ENCODE measurements at regions not wholly inside any gene's neighbourhood (a gene's known extent, or its start where the extent isn't known, plus 50 kb on each side); places are given as distances from the start of the nearest gene placed in this dataset.

GRCh38 chr13:94824601-94825000 lies 112.3 kb upstream of the SOX21 start:
- no peak overlapping the region for H3K27ac ChIP-seq
- TF ChIP-seq, protein P1, sequence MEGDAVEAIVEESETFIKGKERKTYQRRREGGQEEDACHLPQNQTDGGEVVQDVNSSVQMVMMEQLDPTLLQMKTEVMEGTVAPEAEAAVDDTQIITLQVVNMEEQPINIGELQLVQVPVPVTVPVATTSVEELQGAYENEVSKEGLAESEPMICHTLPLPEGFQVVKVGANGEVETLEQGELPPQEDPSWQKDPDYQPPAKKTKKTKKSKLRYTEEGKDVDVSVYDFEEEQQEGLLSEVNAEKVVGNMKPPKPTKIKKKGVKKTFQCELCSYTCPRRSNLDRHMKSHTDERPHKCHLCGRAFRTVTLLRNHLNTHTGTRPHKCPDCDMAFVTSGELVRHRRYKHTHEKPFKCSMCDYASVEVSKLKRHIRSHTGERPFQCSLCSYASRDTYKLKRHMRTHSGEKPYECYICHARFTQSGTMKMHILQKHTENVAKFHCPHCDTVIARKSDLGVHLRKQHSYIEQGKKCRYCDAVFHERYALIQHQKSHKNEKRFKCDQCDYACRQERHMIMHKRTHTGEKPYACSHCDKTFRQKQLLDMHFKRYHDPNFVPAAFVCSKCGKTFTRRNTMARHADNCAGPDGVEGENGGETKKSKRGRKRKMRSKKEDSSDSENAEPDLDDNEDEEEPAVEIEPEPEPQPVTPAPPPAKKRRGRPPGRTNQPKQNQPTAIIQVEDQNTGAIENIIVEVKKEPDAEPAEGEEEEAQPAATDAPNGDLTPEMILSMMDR (conservative IDR thresholded peaks at IDR 0.05) = no peak

- TF ChIP-seq, protein P1 (conservative IDR thresholded peaks at IDR 0.05) = no peak
- no peak overlapping the region for H3K27ac ChIP-seq
These were observed 110.0 kb upstream of the SOX21 start for GRCh38 chr13:94822356-94822755.

GRCh38 chr13:94816256-94816655 lies 103.9 kb upstream of the SOX21 start:
- H3K27ac ChIP-seq = no peak overlapping the region
- TF ChIP-seq, protein P1 (conservative IDR thresholded peaks at IDR 0.05) = no peak

GRCh38 chr13:94813920-94814475 lies 101.7 kb upstream of the SOX21 start:
- TF ChIP-seq, protein P1 (conservative IDR thresholded peaks at IDR 0.05) = no peak
- no peak overlapping the region for H3K27ac ChIP-seq

DNA sequence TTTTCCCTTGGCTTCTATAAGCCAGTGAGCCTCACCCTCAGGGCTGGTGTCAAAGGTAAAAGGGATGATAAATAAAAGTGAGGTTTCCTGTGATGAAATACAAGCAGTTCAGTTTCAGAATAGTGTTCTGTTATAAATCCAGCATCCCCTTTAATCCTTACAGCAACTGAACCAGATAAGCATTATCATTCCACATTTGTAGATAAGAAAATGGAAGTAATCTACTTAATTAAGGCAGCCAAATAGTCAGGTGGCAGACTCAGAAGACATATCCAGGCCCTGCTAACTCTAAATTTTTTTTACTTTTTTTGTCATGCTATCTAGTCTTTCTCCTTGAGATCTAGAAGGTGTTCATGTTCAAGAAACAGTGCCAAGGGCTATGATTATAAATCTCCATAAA lies 99.4 kb upstream of the SOX21 start:
- H3K27ac ChIP-seq = no peak overlapping the region
- TF ChIP-seq, protein P1 (conservative IDR thresholded peaks at IDR 0.05) = no peak

- TF ChIP-seq, protein P1 (conservative IDR thresholded peaks at IDR 0.05) = peak; percentile 22; the same call in 1 of the 2 replicates
- no peak overlapping the region for H3K27ac ChIP-seq
These were observed 88.1 kb upstream of the SOX21 start for GRCh38 chr13:94800423-94800822.

DNA sequence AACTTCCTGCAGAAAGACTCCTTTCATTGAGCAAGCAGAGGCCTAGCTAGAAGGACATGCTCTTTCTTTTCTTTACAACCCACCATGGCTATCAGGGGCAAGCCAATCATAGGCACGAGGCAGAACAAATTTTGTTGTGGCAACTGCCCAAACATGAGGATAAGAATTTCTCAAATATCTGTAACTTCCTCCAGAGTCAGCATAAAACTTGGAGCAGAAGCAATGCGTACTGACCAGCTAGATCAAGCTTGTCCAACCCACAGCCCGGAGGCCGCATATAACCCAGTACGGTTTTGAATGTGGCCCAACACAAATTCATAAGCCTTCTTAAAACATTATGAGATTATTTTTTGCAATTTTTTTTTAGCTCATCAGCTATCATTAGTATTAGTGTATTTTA lies 87.0 kb upstream of the SOX21 start:
- TF ChIP-seq, protein P1 (conservative IDR thresholded peaks at IDR 0.05) = no peak
- H3K27ac ChIP-seq = no peak overlapping the region

Data from VCaP (cell line).